Amniotic epithelial cell (primary cell): ENCODE measurements at regions not wholly inside any gene's neighbourhood (a gene's known extent, or its start where the extent isn't known, plus 50 kb on each side); places are given as distances from the start of the nearest gene placed in this dataset.
"Not testable (repeated sequence)": the region's sequence is repeated elsewhere in the genome, so short reads cannot be mapped to it uniquely, and the experiment has no call there.

Experiments
- DNase-seq: peaks from one replicate; pipeline ENCODE4 v3.0.0-alpha.2; 2010; ENCODE audit warnings: low read depth

- DNase-seq: no peak
Measured at GRCh38 chr6:27190126-27190525, 57.4 kb upstream of the PRSS16 start.

- DNase-seq: not testable (repeated sequence)
Measured at GRCh38 chr6:27194453-27194852, 53.0 kb upstream of the PRSS16 start.

- DNase-seq: not testable (repeated sequence)
Measured at GRCh38 chr6:27195547-27195946, 52.0 kb upstream of the PRSS16 start.
